Gastrocnemius medialis (tissue), 4 donors: ENCODE measurements at regions not wholly inside any gene's neighbourhood (a gene's known extent, or its start where the extent isn't known, plus 50 kb on each side); places are given as distances from the start of the nearest gene placed in this dataset.

Experiments used
- CTCF ChIP-seq, 5 experiments: fragments of 450-650 bp in 3 of 5; fragments of 200-600 bp in 2 of 5; sonication (generic) in 2 of 5; IDR thresholded peaks in 4 of 5; conservative IDR thresholded peaks in 1 of 5; 1 replicate in 4 of 5; 2 replicates in 1 of 5; pipeline ENCODE4 v1.5.1; 2016 to 2019; ENCODE audit warnings: antibody characterized with exemption in 5 of 5, mild to moderate bottlenecking in 3 of 5, moderate library complexity in 3 of 5
- POLR2A ChIP-seq, 2 donors: fragments of 450-650 bp; IDR thresholded peaks; one replicate each; pipeline ENCODE4 v1.6.1; 2017; ENCODE audit warnings: antibody characterized with exemption in 2 of 2, mild to moderate bottlenecking in 2 of 2, moderate library complexity in 2 of 2

GRCh38 chr7:52507546-52508255, 527.7 kb upstream of the POM121L12 start:
- TF ChIP-seq CTCF (IDR thresholded peaks at IDR 0.05 in 4 of 5, conservative IDR thresholded peaks at IDR 0.05 in 1 of 5), result no peak
- TF ChIP-seq POLR2A (IDR thresholded peaks at IDR 0.05), result no peak
